ENCODE measurements at regions not wholly inside any gene's neighbourhood (a gene's known extent, or its start where the extent isn't known, plus 50 kb on each side); places are given as distances from the start of the nearest gene placed in this dataset.

- peak; percentile 16 for DNase-seq
- Histone ChIP-seq H3K4me1 (ENCODE audit: control insufficient read depth in 1 of 2, insufficient read depth in 2 of 2, low read depth in 1 of 2, low read length in 1 of 2) (peaks cover 5 to 43% of the 10 kb centered on the region in 2 experiments; a peak in 2 of 4 replicates), H3K79me2 (ENCODE audit: insufficient read depth) (no peaks in the 10 kb centered on the region), H3K27me3 (ENCODE audit: insufficient read depth) (no peaks in the 10 kb centered on the region), H3F3A (replicated peaks; ENCODE audit: insufficient read depth) (peaks cover 6% of the 10 kb centered on the region), H4K20me1 (ENCODE audit: insufficient read depth) (no peaks in the 10 kb centered on the region), H3K9me2 (no peaks in the 10 kb centered on the region), H3K4me3 (ENCODE audit: low read depth in 2 of 2, low read length in 1 of 2) (peak overlapping the region; percentile 47 to 59), H3K36me3 (replicated peaks in 1 of 2; ENCODE audit: control insufficient read depth in 1 of 2, insufficient read depth in 2 of 2, low read length in 1 of 2) (no peaks in the 10 kb centered on the region), H3K4me2 (peak overlapping the region; percentile 74), H3K27ac (ENCODE audit: low read depth in 2 of 2, low read length in 1 of 2) (peak overlapping the region in 1 of 2 experiments; percentile 79; a peak in 2 of 4 replicates), H2AFZ (ENCODE audit: low read depth) (peak overlapping the region; percentile 93; the same call in 1 of the 2 replicates), H3K9ac (no peak overlapping the region), H3K9me3 (no peaks in the 10 kb centered on the region)
- WGBS (ENCODE audit: low lambda C conversion rate): 65% methylated on average over 8 of the region's 12 CpGs
- CTCF ChIA-PET: interaction anchor here (1.3 kb wide), 2 partner anchors 301 to 767 kb away, joined by 3 to 4 read pairs; partner anchors contain the start of gene TBX3
- TF ChIP-seq RAD21 (IDR thresholded peaks at IDR 0.05; ENCODE audit: low read length) (0 out of 2 replicates have a peak, but pooled peaks have one; percentile 6), RFX5 (IDR thresholded peaks at IDR 0.05; ENCODE audit: low read length) (0 out of 2 replicates have a peak, but pooled peaks have one; percentile 17), TAF1 (IDR thresholded peaks at IDR 0.05; ENCODE audit: borderline replicate concordance, low read depth, low read length) (no peak), USF2 (IDR thresholded peaks at IDR 0.05; ENCODE audit: borderline replicate concordance, low read depth, low read length) (no peak)
- POLR2A ChIA-PET: interaction anchor here (1.2 kb wide), 1 partner anchor 767 kb away, joined by 3 read pairs; the partner anchor contains the start of gene TBX3
Observed at GRCh38 chr12:115451151-115451779, 767.3 kb upstream of the TBX3 start.

GRCh38 chr12:115450710-115451109 lies 766.7 kb upstream of the TBX3 start:
- Histone ChIP-seq H3K4me1 (ENCODE audit: control insufficient read depth in 1 of 2, insufficient read depth in 2 of 2, low read depth in 1 of 2, low read length in 1 of 2) (peaks cover 5 to 37% of the 10 kb centered on the region in 2 experiments; a peak in 2 of 4 replicates), H2AFZ (ENCODE audit: low read depth) (no peak overlapping the region), H3K4me3 (ENCODE audit: low read depth in 2 of 2, low read length in 1 of 2) (no peak overlapping the region), H3K79me2 (ENCODE audit: insufficient read depth) (no peaks in the 10 kb centered on the region), H3K9me2 (no peaks in the 10 kb centered on the region), H3K4me2 (no peak overlapping the region), H3K27me3 (ENCODE audit: insufficient read depth) (no peaks in the 10 kb centered on the region), H3F3A (replicated peaks; ENCODE audit: insufficient read depth) (peaks cover 6% of the 10 kb centered on the region), H3K9me3 (no peaks in the 10 kb centered on the region), H4K20me1 (ENCODE audit: insufficient read depth) (no peaks in the 10 kb centered on the region), H3K9ac (no peak overlapping the region), H3K27ac (ENCODE audit: low read depth in 2 of 2, low read length in 1 of 2) (peak overlapping the region in 1 of 2 experiments; percentile 79; a peak in 1 of 4 replicates), H3K36me3 (replicated peaks in 1 of 2; ENCODE audit: control insufficient read depth in 1 of 2, insufficient read depth in 2 of 2, low read length in 1 of 2) (no peaks in the 10 kb centered on the region)
- TF ChIP-seq REST (IDR thresholded peaks at IDR 0.05; ENCODE audit: low read depth, low read length) (no peak), CTCF (IDR thresholded peaks at IDR 0.05) (no peak), RFX5 (IDR thresholded peaks at IDR 0.05; ENCODE audit: low read length) (no peak), NFIC (IDR thresholded peaks at IDR 0.05; ENCODE audit: borderline replicate concordance) (no peak), TAF1 (IDR thresholded peaks at IDR 0.05; ENCODE audit: borderline replicate concordance, low read depth, low read length) (no peak), RAD21 (IDR thresholded peaks at IDR 0.05; ENCODE audit: low read length) (no peak), POLR2AphosphoS5 (IDR thresholded peaks at IDR 0.05; ENCODE audit: low read depth, low read length) (no peak), IRF3 (IDR thresholded peaks at IDR 0.05; ENCODE audit: low read depth, low read length) (no peak), RXRA (IDR thresholded peaks at IDR 0.05; ENCODE audit: borderline replicate concordance, low read depth) (no peak), RCOR1 (IDR thresholded peaks at IDR 0.05; ENCODE audit: low read length) (no peak), EP300 (IDR thresholded peaks at IDR 0.05; ENCODE audit: borderline replicate concordance in 1 of 2, low read depth in 1 of 2, low read length in 1 of 2) (no peak)
- TF ChIP-seq, protein P1, sequence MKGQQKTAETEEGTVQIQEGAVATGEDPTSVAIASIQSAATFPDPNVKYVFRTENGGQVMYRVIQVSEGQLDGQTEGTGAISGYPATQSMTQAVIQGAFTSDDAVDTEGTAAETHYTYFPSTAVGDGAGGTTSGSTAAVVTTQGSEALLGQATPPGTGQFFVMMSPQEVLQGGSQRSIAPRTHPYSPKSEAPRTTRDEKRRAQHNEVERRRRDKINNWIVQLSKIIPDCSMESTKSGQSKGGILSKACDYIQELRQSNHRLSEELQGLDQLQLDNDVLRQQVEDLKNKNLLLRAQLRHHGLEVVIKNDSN (IDR thresholded peaks at IDR 0.05; ENCODE audit: borderline replicate concordance, low read depth): no peak
- CTCF ChIA-PET: interaction anchor here (1.3 kb wide), 2 partner anchors 302 to 766 kb away, joined by 3 to 4 read pairs; partner anchors contain the start of gene TBX3
- WGBS (ENCODE audit: low lambda C conversion rate): 98% methylated on average over 8 of the region's 8 CpGs
- DNase-seq: peak; percentile 19
- POLR2A ChIA-PET: interaction anchor here (1.2 kb wide), 1 partner anchor 767 kb away, joined by 3 read pairs; the partner anchor contains the start of gene TBX3

Measured in SK-N-SH (cell line).